ENCODE measurements at regions not wholly inside any gene's neighbourhood (a gene's known extent, or its start where the extent isn't known, plus 50 kb on each side); places are given as distances from the start of the nearest gene placed in this dataset.

DNA sequence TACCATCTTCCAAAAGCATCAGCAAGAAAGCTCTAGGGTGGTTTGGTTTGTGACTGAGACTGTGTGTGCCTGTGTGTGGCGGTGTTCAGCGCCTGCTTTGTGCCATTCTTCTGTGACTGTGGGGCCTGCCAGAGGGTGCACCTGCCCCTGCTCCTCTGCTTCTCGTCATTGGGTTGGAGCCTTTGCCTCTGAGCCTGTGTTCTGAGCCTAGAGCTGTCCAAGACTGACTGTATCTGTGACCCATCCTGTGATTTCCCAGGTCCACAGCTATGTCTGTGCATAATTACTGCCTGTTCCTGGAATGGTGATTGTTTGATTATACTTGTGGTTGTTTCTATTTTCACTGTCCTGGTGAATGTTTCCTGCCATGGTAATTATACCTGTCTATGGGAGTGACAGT is 57.1 kb upstream of the KLHL29 start:
- H3K4me2 ChIP-seq (ENCODE audit: extremely low read depth, insufficient read depth, low read length): no peak overlapping the region
- DNase-seq (ENCODE audit: low read depth in 2 of 2): no peak
- H3K9ac ChIP-seq (ENCODE audit: insufficient read depth, low read length): no peak overlapping the region
- H3K9me3 ChIP-seq (ENCODE audit: control insufficient read depth, insufficient read depth, low read depth, low read length): no peaks in the 10 kb centered on the region
- H3K4me1 ChIP-seq (ENCODE audit: control insufficient read depth, extremely low read depth, insufficient read depth, low read length): no peaks in the 10 kb centered on the region
- no peaks in the 10 kb centered on the region for H3K27me3 ChIP-seq (ENCODE audit: control insufficient read depth, insufficient read depth, low read length)
- H2AFZ ChIP-seq (ENCODE audit: low read length): no peak overlapping the region
- no peaks in the 10 kb centered on the region for H4K20me1 ChIP-seq (ENCODE audit: control insufficient read depth, extremely low read depth, insufficient read depth, low read length)
- no peak overlapping the region for H3K27ac ChIP-seq (ENCODE audit: insufficient read depth, low read length)
- no peaks in the 10 kb centered on the region for H3K36me3 ChIP-seq (ENCODE audit: control insufficient read depth, insufficient read depth, low read length)
- no peak overlapping the region for H3K4me3 ChIP-seq (replicated peaks in 1 of 4; ENCODE audit: control extremely low read depth in 1 of 4, insufficient read depth in 1 of 4, low read depth in 3 of 4, low read length in 4 of 4)
- no peak for TF ChIP-seq EZH2 (IDR thresholded peaks at IDR 0.05; ENCODE audit: low read length, missing control alignments)
- TF ChIP-seq, protein P1, sequence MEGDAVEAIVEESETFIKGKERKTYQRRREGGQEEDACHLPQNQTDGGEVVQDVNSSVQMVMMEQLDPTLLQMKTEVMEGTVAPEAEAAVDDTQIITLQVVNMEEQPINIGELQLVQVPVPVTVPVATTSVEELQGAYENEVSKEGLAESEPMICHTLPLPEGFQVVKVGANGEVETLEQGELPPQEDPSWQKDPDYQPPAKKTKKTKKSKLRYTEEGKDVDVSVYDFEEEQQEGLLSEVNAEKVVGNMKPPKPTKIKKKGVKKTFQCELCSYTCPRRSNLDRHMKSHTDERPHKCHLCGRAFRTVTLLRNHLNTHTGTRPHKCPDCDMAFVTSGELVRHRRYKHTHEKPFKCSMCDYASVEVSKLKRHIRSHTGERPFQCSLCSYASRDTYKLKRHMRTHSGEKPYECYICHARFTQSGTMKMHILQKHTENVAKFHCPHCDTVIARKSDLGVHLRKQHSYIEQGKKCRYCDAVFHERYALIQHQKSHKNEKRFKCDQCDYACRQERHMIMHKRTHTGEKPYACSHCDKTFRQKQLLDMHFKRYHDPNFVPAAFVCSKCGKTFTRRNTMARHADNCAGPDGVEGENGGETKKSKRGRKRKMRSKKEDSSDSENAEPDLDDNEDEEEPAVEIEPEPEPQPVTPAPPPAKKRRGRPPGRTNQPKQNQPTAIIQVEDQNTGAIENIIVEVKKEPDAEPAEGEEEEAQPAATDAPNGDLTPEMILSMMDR (conservative IDR thresholded peaks at IDR 0.05 in 1 of 2, IDR thresholded peaks at IDR 0.05 in 1 of 2; ENCODE audit: low read depth in 1 of 2, low read length in 2 of 2): no peak
- no peaks in the 10 kb centered on the region for H3K79me2 ChIP-seq (ENCODE audit: control insufficient read depth, insufficient read depth, low read length)

DNA sequence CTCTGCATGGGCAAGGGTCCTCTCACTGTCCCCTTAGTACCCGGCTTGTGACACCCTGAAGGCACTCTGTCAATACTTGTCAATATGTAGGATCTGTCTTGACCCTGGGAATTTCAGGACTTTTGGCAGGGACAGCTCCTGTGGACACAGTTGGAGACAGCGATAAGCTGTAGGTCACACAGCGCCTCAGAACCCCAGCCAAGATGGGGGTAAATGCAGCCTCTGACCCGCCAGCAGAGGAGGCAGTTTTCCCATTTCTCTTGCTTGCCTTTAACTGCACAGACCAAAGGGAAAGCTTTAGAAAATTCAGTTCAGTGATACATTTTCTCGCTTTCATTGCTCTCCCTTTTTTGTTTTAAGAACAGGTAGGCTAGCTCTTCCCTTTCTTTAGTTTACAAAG is 54.8 kb upstream of the KLHL29 start:
- H3K4me3 ChIP-seq (replicated peaks in 1 of 4; ENCODE audit: control extremely low read depth in 1 of 4, insufficient read depth in 1 of 4, low read depth in 3 of 4, low read length in 4 of 4): no peak overlapping the region
- H3K4me2 ChIP-seq (ENCODE audit: extremely low read depth, insufficient read depth, low read length): no peak overlapping the region
- no peaks in the 10 kb centered on the region for H3K4me1 ChIP-seq (ENCODE audit: control insufficient read depth, extremely low read depth, insufficient read depth, low read length)
- H3K79me2 ChIP-seq (ENCODE audit: control insufficient read depth, insufficient read depth, low read length): no peaks in the 10 kb centered on the region
- H3K9ac ChIP-seq (ENCODE audit: insufficient read depth, low read length): no peak overlapping the region
- H3K36me3 ChIP-seq (ENCODE audit: control insufficient read depth, insufficient read depth, low read length): no peaks in the 10 kb centered on the region
- peak in 1 of 2 donors; percentile 21 for DNase-seq (ENCODE audit: low read depth in 2 of 2)
- no peak overlapping the region for H2AFZ ChIP-seq (ENCODE audit: low read length)
- no peaks in the 10 kb centered on the region for H3K27me3 ChIP-seq (ENCODE audit: control insufficient read depth, insufficient read depth, low read length)
- H4K20me1 ChIP-seq (ENCODE audit: control insufficient read depth, extremely low read depth, insufficient read depth, low read length): no peaks in the 10 kb centered on the region
- H3K27ac ChIP-seq (ENCODE audit: insufficient read depth, low read length): no peak overlapping the region
- TF ChIP-seq, protein P1 (conservative IDR thresholded peaks at IDR 0.05 in 1 of 2, IDR thresholded peaks at IDR 0.05 in 1 of 2; ENCODE audit: low read depth in 1 of 2, low read length in 2 of 2): peak in 1 of 2 donors; percentile 33
- no peak for TF ChIP-seq EZH2 (IDR thresholded peaks at IDR 0.05; ENCODE audit: low read length, missing control alignments)
- H3K9me3 ChIP-seq (ENCODE audit: control insufficient read depth, insufficient read depth, low read depth, low read length): no peaks in the 10 kb centered on the region
